Epidermal melanocyte (primary cell): ENCODE measurements at regions not wholly inside any gene's neighbourhood (a gene's known extent, or its start where the extent isn't known, plus 50 kb on each side); places are given as distances from the start of the nearest gene placed in this dataset.
"Not testable (repeated sequence)": the region's sequence is repeated elsewhere in the genome, so short reads cannot be mapped to it uniquely, and the experiment has no call there.

Experiments
- DNase-seq: peaks from one replicate; pipeline ENCODE4 v3.0.0; 2011; ENCODE audit warnings: low spot score; ENCODE audit not compliant: insufficient read length

DNA sequence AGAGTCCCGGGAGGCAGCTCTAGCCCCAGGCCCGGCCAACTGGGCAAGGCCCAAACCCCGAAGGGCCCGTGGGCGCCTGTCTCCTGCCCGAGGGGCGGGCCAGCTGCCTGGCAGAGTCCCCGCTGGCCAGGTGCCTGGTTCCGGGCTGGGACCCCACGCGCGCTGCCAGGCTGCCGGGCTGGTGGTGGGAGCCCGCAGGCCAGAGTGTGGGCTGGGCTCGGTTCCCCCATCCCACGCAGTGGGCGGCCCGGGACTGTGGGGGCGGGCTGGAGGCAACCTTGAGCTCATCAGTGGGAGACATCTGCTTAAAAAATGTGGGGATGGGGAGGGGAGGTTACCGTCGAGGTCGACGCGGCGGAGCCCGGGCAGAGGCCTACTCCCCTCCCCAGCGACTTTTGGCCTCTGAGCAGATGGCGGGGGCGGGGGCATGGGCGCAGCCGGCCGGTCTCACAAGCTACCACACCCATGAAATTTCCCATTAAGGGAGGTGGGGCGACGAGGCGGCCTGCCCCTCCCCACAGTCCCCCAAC lies 176.4 kb upstream of the GSE1 start:
- DNase-seq: no peak

- DNase-seq: no peak
Observed at GRCh38 chr16:85437166-85438052, 175.7 kb upstream of the GSE1 start.

DNA sequence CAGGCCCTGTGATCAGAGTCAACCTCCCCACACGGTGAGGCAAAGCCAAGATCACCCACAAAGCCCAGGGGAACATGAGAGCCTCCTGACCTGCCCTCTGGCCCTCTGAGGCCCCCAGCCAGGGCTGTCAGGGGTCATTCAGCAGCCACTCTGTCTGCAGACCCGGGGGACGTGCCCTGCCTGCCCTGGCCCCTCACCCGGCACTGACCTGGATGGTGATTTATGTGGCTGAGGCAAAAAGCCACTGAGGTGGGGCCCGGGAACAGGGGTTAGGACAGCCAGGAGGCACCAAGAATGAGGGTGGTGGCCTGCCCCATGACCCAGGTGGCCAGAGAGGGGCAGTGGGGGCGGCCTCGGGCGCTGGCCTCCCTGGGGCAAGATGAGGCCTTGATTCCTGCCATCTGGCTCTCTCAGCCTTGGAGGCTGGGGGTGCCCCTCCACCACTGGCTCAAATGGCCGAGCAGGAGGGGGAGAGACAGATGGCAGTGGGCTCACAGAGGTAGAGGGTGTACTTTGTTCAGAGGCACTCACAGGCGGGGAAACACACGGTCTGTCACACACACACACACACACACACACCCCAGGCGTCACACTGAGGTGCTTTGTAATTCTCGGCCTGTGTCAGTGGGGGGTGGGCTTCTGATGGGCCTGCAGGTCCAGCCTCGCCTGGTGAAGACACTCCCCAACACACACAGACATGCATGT lies 174.0 kb upstream of the GSE1 start:
- no peak for DNase-seq

DNA sequence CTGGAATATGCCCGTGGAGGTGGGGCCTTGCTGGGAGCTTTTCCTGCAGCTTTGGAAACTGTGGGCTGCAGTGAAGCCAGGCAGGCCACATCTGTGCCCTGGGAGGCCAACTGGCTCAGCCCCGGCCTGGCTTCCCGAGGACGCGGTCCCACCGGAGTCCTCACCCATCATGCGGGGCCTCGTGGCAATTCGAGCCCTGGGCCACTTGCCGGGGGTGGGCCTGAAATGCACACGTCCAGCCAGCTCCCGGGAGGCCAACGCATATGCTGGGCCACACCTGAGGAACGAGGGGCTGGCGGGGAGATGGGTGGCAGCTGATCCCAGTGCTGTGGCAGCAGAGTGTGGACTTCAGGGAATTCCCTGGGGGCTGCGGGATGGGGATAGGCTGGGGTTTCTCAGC lies 172.4 kb upstream of the GSE1 start:
- DNase-seq: no peak

- DNase-seq: no peak
Observed at GRCh38 chr16:85441189-85441889, 171.8 kb upstream of the GSE1 start.

DNA sequence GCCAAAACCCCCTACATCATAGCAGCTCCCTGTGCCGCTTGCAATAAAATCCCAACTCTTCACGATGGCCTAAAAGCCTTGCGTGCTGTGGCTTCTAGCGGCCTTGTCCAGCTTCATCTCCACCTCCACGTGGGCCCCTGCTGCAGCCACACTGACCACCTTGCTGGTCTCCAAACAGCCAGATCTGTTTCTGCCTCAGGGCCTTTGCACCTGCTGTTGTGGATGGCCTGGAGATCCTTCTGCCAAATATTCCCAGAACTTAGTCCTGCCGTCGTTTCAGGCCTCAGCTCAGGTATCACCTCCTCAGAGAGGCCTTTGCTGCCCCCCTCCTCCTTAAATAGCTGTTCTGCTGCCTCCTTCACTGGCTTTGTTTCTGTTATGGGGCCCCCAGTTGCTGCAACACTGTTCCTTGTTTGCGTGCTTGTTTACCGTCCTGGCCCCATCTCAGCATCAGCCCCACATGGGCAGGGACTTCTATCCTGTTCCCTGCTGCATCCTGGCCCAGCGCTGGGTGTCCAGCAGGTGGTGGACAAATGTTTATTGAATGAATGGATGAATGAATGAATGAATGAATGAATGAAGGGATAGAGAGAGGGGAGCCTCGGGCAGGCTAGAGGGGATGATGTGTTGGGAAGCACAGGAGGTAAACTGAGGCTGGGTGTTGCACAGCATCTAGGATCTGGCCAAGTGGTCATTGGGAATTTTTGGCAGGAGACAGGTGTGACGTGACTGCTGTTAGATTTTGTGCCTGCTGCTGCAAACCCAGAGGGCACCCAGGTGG lies 171.0 kb upstream of the GSE1 start:
- DNase-seq: no peak

DNA sequence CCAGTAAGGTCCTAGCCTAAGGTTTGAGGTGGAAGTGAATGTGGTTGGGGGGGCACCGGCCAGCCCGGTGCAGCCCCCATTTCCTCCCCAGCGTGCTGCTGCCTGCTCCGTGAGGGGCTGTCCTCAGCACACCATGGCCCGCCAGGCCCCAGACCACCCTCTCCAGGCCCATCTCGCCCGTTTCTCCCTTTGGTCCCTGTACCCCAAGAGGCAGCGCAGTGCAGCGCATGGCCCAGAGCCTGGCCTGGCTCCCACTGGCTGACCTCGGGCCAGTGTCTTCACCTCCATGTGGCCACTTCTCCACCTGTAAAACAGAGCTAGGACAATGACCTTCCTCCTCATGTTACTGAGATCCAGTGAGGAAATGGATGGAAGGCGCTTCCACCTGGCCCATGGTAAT lies 170.0 kb upstream of the GSE1 start:
- DNase-seq: no peak

- no peak for DNase-seq
Observed at GRCh38 chr16:85443531-85443930, 169.6 kb upstream of the GSE1 start.

GRCh38 chr16:85445064-85445778 lies 167.9 kb upstream of the GSE1 start:
- DNase-seq: no peak

DNA sequence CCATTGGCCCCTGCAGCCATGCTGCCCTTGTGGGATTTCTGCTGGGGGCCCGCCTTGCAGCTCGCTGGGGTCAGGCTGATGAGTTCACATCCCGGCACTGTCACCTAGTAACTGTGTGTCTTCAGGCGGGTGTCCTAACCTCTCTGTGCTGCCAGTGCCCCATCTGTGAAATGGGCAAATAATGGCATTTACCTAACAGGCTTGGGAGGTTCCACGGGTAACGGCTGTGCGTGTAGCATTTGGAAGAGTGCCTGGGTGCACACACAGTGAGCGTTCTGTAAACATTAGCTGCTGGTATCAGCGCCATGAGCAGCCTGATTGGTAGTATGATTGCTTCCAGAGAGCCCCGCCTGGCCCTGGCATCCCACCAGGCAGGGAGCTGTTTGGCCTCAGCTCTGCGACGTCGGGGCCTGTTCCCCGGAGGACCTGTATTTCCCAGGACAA lies 167.3 kb upstream of the GSE1 start:
- DNase-seq: no peak

- no peak for DNase-seq
Observed at GRCh38 chr16:85446951-85447692, 166.0 kb upstream of the GSE1 start.

GRCh38 chr16:85447693-85448313 lies 165.3 kb upstream of the GSE1 start:
- no peak for DNase-seq

GRCh38 chr16:85448557-85449190 lies 164.4 kb upstream of the GSE1 start:
- no peak for DNase-seq

GRCh38 chr16:85449191-85449884 lies 163.8 kb upstream of the GSE1 start:
- no peak for DNase-seq

GRCh38 chr16:85449885-85450245 lies 163.3 kb upstream of the GSE1 start:
- DNase-seq: no peak

- DNase-seq: not testable (repeated sequence)
Observed at GRCh38 chr16:85451142-85451541, 162.0 kb upstream of the GSE1 start.

DNA sequence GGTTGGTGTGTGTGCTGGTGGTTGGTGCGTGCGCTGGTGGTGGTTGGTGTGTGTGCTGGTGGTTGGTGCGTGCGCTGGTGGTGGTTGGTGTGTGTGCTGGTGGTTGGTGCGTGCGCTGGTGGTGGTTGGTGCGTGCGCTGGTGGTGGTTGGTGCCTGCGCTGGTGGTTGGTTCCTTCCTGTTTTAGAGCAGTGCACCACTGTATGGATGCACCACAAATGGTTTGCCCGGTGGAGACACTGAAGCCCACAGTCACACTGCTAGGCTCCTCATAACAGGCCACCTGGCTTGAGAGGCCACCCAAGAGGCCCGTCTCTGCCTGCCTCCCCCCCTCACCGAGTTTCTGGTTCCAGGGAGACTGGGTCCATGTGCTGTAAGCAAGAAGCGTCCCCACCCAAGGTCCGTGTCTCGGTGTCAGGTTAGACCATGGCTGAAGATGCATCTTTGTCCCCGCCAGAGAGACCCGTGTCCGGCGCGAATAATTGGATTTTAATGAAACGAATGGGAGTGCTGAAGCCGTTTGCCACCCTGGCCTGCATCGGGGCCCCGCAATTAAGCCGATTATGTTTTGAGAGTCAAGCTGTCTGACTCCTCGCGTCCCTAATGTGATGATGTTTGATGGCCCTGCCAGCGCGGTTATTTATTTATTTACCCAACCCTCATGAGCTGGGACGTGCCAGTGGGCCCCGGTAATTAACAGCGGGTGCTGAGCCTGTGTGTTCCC lies 161.3 kb upstream of the GSE1 start:
- no peak for DNase-seq
